Occipital lobe (tissue), 1 donor: ENCODE measurements at regions not wholly inside any gene's neighbourhood (a gene's known extent, or its start where the extent isn't known, plus 50 kb on each side); places are given as distances from the start of the nearest gene placed in this dataset.

Source experiments
- DNase-seq: peaks from one replicate; lab custom pipeline; 2025; lab: John Stamatoyannopoulos, UW

DNA sequence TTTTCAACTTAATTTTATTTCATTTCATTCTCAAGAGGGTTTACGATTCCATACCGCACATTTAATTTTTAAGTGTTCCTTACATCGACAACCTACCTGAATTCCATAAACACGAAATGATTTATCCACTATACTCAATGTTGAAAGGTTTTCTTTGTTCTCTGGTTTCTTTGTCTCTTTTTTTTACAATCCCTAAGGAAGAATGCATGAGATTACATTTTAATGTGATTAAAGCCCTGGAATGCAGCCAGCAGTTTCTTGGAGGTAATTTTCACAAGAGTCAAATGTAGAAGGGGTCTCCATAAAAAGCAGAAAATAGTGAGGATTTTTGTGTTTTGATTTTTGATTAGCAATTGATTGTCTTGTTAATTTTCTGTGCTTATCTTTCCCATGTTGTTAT lies 59.2 kb upstream of the ADCY1 start:
- DNase-seq, result no peak

- no peak for DNase-seq
Observed at GRCh38 chr7:45515346-45515745, 58.8 kb upstream of the ADCY1 start.
